Osteocyte (in vitro differentiated cells): ENCODE measurements at regions not wholly inside any gene's neighbourhood (a gene's known extent, or its start where the extent isn't known, plus 50 kb on each side); places are given as distances from the start of the nearest gene placed in this dataset.
"Not testable (repeated sequence)": the region's sequence is repeated elsewhere in the genome, so short reads cannot be mapped to it uniquely, and the experiment has no call there.

Experiments used
- DNase-seq: peaks from one replicate; pipeline ENCODE4 v3.0.0; 2021; ENCODE audit warnings: mixed read lengths; ENCODE audit not compliant: unreplicated experiment; ENCODE audit errors: extremely low spot score
- H3K27ac Mint-ChIP-seq: one replicate; pipeline ENCODE4 v1.8.0; 2021; ENCODE audit warnings: mild to moderate bottlenecking, mixed read lengths; ENCODE audit not compliant: unreplicated experiment
- H3K27me3 Mint-ChIP-seq: one replicate; pipeline ENCODE4 v1.8.0; 2021; ENCODE audit warnings: mixed read lengths; ENCODE audit not compliant: unreplicated experiment
- H3K36me3 Mint-ChIP-seq: one replicate; pipeline ENCODE4 v1.8.0; 2021; ENCODE audit warnings: mixed read lengths; ENCODE audit not compliant: unreplicated experiment
- H3K4me1 Mint-ChIP-seq: one replicate; pipeline ENCODE4 v1.8.0; 2021; ENCODE audit warnings: mixed read lengths; ENCODE audit not compliant: unreplicated experiment
- H3K4me3 Mint-ChIP-seq: one replicate; pipeline ENCODE4 v1.8.0; 2021; ENCODE audit warnings: mild to moderate bottlenecking, moderate library complexity, mixed read lengths; ENCODE audit not compliant: unreplicated experiment
- H3K9me3 Mint-ChIP-seq: one replicate; pipeline ENCODE4 v1.8.0; 2021; ENCODE audit warnings: mixed read lengths; ENCODE audit not compliant: unreplicated experiment
- TF ChIP-seq, protein P1 (sequence below): fragments of 200-600 bp; sonication (generic); IDR thresholded peaks from 2 replicates; pipeline ENCODE4 v1.5.0; 2021; ENCODE audit warnings: antibody characterized with exemption, mild to moderate bottlenecking, moderate library complexity

- DNase-seq: no peak
These were observed 178.1 kb upstream of the TSC22D2 start for GRCh38 chr3:150230037-150230436.

GRCh38 chr3:150228626-150229025, 179.5 kb upstream of the TSC22D2 start:
- not testable (repeated sequence) for H3K27ac Mint-ChIP-seq, H3K27me3 Mint-ChIP-seq, H3K9me3 Mint-ChIP-seq, H3K4me3 Mint-ChIP-seq, DNase-seq, H3K36me3 Mint-ChIP-seq
- H3K4me1 Mint-ChIP-seq: peaks cover 30% of the 10 kb centered on the region

More at GRCh38 chr3:150230037-150230436, 178.1 kb upstream of the TSC22D2 start:
- Mint-ChIP-seq H3K4me3 (no peak overlapping the region), H3K4me1 (peaks cover 31% of the 10 kb centered on the region), H3K27ac (no peak overlapping the region), H3K9me3 (no peaks in the 10 kb centered on the region), H3K36me3 (no peaks in the 10 kb centered on the region), H3K27me3 (no peaks in the 10 kb centered on the region)
- TF ChIP-seq, protein P1, sequence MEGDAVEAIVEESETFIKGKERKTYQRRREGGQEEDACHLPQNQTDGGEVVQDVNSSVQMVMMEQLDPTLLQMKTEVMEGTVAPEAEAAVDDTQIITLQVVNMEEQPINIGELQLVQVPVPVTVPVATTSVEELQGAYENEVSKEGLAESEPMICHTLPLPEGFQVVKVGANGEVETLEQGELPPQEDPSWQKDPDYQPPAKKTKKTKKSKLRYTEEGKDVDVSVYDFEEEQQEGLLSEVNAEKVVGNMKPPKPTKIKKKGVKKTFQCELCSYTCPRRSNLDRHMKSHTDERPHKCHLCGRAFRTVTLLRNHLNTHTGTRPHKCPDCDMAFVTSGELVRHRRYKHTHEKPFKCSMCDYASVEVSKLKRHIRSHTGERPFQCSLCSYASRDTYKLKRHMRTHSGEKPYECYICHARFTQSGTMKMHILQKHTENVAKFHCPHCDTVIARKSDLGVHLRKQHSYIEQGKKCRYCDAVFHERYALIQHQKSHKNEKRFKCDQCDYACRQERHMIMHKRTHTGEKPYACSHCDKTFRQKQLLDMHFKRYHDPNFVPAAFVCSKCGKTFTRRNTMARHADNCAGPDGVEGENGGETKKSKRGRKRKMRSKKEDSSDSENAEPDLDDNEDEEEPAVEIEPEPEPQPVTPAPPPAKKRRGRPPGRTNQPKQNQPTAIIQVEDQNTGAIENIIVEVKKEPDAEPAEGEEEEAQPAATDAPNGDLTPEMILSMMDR: no peak

- TF ChIP-seq, protein P1: peak; percentile 87
- no peaks in the 10 kb centered on the region for H3K27me3 Mint-ChIP-seq
- no peak overlapping the region for H3K27ac Mint-ChIP-seq
- H3K4me1 Mint-ChIP-seq: peaks cover 31% of the 10 kb centered on the region
- peak; percentile 87 for DNase-seq
- H3K4me3 Mint-ChIP-seq: no peak overlapping the region
- H3K9me3 Mint-ChIP-seq: no peaks in the 10 kb centered on the region
- no peaks in the 10 kb centered on the region for H3K36me3 Mint-ChIP-seq
These were observed 180.3 kb upstream of the TSC22D2 start for GRCh38 chr3:150227839-150228238.

DNA sequence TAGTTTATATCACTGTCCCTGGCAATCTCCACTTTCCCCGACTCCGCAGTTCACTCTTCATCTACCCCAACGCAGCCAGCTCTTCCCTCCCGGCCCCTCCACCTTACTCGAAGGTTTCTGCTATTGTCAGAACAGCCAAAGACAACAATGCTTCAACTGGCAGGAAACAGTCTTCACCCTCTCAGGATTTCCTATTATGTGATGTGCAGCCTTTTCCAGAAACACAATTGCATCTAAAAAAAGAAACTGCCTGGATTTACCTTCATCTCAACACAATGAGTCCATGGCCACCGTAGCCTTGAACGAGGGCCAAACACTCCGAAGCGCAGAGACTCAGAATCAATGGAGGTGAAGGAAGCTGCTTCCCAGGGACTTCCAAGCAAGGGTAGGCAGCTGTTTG, 182.1 kb upstream of the TSC22D2 start:
- TF ChIP-seq, protein P1: no peak
- Mint-ChIP-seq H3K4me3 (no peak overlapping the region), H3K4me1 (peaks cover 46% of the 10 kb centered on the region), H3K27me3 (no peaks in the 10 kb centered on the region), H3K27ac (peak overlapping the region; percentile 6), H3K36me3 (no peaks in the 10 kb centered on the region), H3K9me3 (no peaks in the 10 kb centered on the region)
- DNase-seq: no peak

DNA sequence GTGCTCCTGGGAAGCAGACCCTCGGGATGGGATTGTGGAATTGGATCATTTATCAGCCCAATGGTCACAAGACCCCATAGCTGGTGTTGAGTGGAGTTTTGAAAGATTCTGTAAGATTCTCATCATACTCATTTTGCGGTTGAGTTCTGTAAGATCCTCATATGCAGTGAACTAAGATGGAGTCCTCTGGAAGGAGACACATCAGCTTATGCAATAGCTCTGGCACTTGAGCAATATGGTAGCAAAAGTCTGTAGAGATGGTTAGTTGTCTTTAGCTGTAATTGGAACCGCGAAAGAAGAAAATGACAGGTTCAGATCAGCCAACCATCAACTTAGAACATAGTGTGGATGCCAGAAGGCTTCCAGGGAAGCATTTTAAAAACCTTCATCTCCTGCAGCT, 184.5 kb upstream of the TSC22D2 start:
- Mint-ChIP-seq H3K4me3 (no peak overlapping the region), H3K4me1 (peaks cover 50% of the 10 kb centered on the region), H3K27ac (peak overlapping the region; percentile 44), H3K27me3 (no peaks in the 10 kb centered on the region), H3K9me3 (no peaks in the 10 kb centered on the region), H3K36me3 (no peaks in the 10 kb centered on the region)
- TF ChIP-seq, protein P1: no peak
- DNase-seq: no peak
